Stomach smooth muscle (tissue), 2 donors: ENCODE measurements at regions not wholly inside any gene's neighbourhood (a gene's known extent, or its start where the extent isn't known, plus 50 kb on each side); places are given as distances from the start of the nearest gene placed in this dataset.
"Not testable (repeated sequence)": the region's sequence is repeated elsewhere in the genome, so short reads cannot be mapped to it uniquely, and the experiment has no call there.

Source experiments
- H3K27ac ChIP-seq: one replicate; pipeline ENCODE4 v1.7.0; 2013; ENCODE audit warnings: mild to moderate bottlenecking, low read length, inconsistent platforms
- H3K27me3 ChIP-seq, 2 donors: one replicate each; pipeline ENCODE4 v1.7.0; 2013; ENCODE audit warnings: low read length in 2 of 2; ENCODE audit not compliant: insufficient read depth in 2 of 2, control insufficient read depth in 1 of 2
- H3K36me3 ChIP-seq, 2 donors: one replicate each; pipeline ENCODE4 v1.7.0; 2013; ENCODE audit warnings: low read length in 2 of 2; ENCODE audit not compliant: control insufficient read depth in 2 of 2, insufficient read depth in 2 of 2
- H3K4me1 ChIP-seq: one replicate; pipeline ENCODE4 v1.7.0; 2013; ENCODE audit warnings: low read length; ENCODE audit not compliant: control insufficient read depth, insufficient read depth
- H3K4me3 ChIP-seq, 2 donors: one replicate each; pipeline ENCODE4 v1.7.0; 2013; ENCODE audit warnings: low read length in 2 of 2
- H3K9ac ChIP-seq, 2 donors: one replicate each; pipeline ENCODE4 v1.7.0; 2013; ENCODE audit warnings: low read length in 2 of 2, mild to moderate bottlenecking in 1 of 2
- H3K9me3 ChIP-seq, 2 donors: one replicate each; pipeline ENCODE4 v1.7.0; 2013; ENCODE audit warnings: low read length in 2 of 2; ENCODE audit not compliant: control insufficient read depth in 2 of 2
- donor health status: healthy.
- donor health status: Pancreatic carcinoma.

GRCh38 chr3:721086-721485 is 371.7 kb upstream of the CNTN6 start:
- Histone ChIP-seq H3K4me3 (no peak overlapping the region), H3K27me3 (no peaks in the 10 kb centered on the region), H3K9me3 (no peaks in the 10 kb centered on the region), H3K9ac (no peak overlapping the region), H3K27ac (no peak overlapping the region), H3K4me1 (no peaks in the 10 kb centered on the region), H3K36me3 (no peaks in the 10 kb centered on the region)

- Histone ChIP-seq H3K27me3 (no peaks in the 10 kb centered on the region), H3K9ac (no peak overlapping the region), H3K9me3 (no peaks in the 10 kb centered on the region), H3K4me3 (no peak overlapping the region), H3K4me1 (no peaks in the 10 kb centered on the region), H3K27ac (no peak overlapping the region), H3K36me3 (no peaks in the 10 kb centered on the region)
Measured at GRCh38 chr3:732326-732928, 360.4 kb upstream of the CNTN6 start.

GRCh38 chr3:733313-733712 is 359.5 kb upstream of the CNTN6 start:
- Histone ChIP-seq H3K4me1 (no peaks in the 10 kb centered on the region), H3K4me3 (no peak overlapping the region), H3K27ac (no peak overlapping the region), H3K27me3 (no peaks in the 10 kb centered on the region), H3K36me3 (no peaks in the 10 kb centered on the region), H3K9ac (no peak overlapping the region), H3K9me3 (no peaks in the 10 kb centered on the region)

GRCh38 chr3:757711-758110 is 335.1 kb upstream of the CNTN6 start:
- no peaks in the 10 kb centered on the region for H3K36me3 ChIP-seq
- H3K4me3 ChIP-seq, result no peak overlapping the region
- peaks cover 0 to 10% of the 10 kb centered on the region in 2 donors for H3K9me3 ChIP-seq
- no peaks in the 10 kb centered on the region for H3K27me3 ChIP-seq
- no peak overlapping the region for H3K27ac ChIP-seq
- H3K9ac ChIP-seq, result no peak overlapping the region
- H3K4me1 ChIP-seq, result no peaks in the 10 kb centered on the region

- no peak overlapping the region for H3K9ac ChIP-seq
- no peaks in the 10 kb centered on the region for H3K27me3 ChIP-seq
- no peak overlapping the region for H3K4me3 ChIP-seq
- no peaks in the 10 kb centered on the region for H3K36me3 ChIP-seq
- no peaks in the 10 kb centered on the region for H3K4me1 ChIP-seq
- peaks cover 0 to 7% of the 10 kb centered on the region in 2 donors for H3K9me3 ChIP-seq
- no peak overlapping the region for H3K27ac ChIP-seq
Measured at GRCh38 chr3:759106-759505, 333.7 kb upstream of the CNTN6 start.

DNA sequence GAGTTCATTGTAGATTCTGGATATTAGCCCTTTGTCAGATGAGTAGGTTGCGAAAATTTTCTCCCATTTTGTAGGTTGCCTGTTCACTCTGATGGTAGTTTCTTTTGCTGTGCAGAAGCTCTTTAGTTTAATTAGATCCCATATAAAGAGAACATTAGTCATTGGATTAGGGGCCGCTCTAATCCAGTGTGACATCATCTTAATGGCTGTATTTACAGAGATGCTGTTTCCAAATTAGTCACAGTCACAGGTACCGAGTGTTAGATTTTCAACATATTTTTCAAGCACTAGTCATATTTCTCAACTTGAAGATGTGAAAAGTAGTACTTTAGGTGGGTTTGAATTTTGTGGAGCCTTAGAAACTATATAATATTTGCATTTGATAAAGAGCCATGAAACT is 319.4 kb upstream of the CNTN6 start:
- not testable (repeated sequence) for H3K9ac ChIP-seq, H3K27ac ChIP-seq

GRCh38 chr3:775178-775880 is 317.5 kb upstream of the CNTN6 start:
- Histone ChIP-seq H3K4me1 (no peaks in the 10 kb centered on the region), H3K9me3 (no peaks in the 10 kb centered on the region), H3K9ac (no peak overlapping the region), H3K4me3 (no peak overlapping the region), H3K36me3 (no peaks in the 10 kb centered on the region), H3K27me3 (no peaks in the 10 kb centered on the region), H3K27ac (no peak overlapping the region)

More for the DNA sequence above, 319.4 kb upstream of the CNTN6 start:
- not testable (repeated sequence) for H3K27me3 ChIP-seq, H3K36me3 ChIP-seq, H3K4me1 ChIP-seq, H3K9me3 ChIP-seq, H3K4me3 ChIP-seq

GRCh38 chr3:780505-780904 is 312.3 kb upstream of the CNTN6 start:
- Histone ChIP-seq H3K27ac (no peak overlapping the region), H3K4me1 (no peaks in the 10 kb centered on the region), H3K9me3 (no peaks in the 10 kb centered on the region), H3K9ac (no peak overlapping the region), H3K27me3 (no peaks in the 10 kb centered on the region), H3K4me3 (no peak overlapping the region), H3K36me3 (no peaks in the 10 kb centered on the region)

- H3K27me3 ChIP-seq, result no peaks in the 10 kb centered on the region
- H3K36me3 ChIP-seq, result no peaks in the 10 kb centered on the region
- no peaks in the 10 kb centered on the region for H3K9me3 ChIP-seq
- no peak overlapping the region for H3K4me3 ChIP-seq
- H3K4me1 ChIP-seq, result no peaks in the 10 kb centered on the region
- no peak overlapping the region for H3K9ac ChIP-seq
- H3K27ac ChIP-seq, result no peak overlapping the region
Measured at GRCh38 chr3:791442-791841, 301.4 kb upstream of the CNTN6 start.

DNA sequence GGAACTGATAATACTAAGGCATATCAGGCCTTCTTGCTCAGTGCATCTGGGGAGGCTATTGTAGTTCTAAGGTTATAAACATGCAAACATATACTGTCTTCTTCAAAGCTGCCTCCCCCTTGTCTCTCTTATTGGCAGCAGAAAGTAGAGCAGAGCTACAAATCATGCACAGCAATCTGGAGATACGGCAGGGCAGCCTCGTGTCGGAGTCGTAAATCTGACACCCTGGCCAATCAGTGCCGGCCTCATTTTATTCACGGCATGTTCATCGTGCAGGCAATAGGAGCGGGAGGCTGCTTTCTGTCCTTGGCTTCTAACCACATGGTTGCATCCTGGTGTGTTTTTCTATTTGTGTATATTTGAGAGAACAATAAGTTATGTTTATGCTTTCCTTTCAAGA is 300.2 kb upstream of the CNTN6 start:
- no peak overlapping the region for H3K27ac ChIP-seq
- H3K36me3 ChIP-seq, result no peaks in the 10 kb centered on the region
- no peaks in the 10 kb centered on the region for H3K9me3 ChIP-seq
- H3K27me3 ChIP-seq, result no peaks in the 10 kb centered on the region
- no peaks in the 10 kb centered on the region for H3K4me1 ChIP-seq
- no peak overlapping the region for H3K4me3 ChIP-seq
- no peak overlapping the region for H3K9ac ChIP-seq

DNA sequence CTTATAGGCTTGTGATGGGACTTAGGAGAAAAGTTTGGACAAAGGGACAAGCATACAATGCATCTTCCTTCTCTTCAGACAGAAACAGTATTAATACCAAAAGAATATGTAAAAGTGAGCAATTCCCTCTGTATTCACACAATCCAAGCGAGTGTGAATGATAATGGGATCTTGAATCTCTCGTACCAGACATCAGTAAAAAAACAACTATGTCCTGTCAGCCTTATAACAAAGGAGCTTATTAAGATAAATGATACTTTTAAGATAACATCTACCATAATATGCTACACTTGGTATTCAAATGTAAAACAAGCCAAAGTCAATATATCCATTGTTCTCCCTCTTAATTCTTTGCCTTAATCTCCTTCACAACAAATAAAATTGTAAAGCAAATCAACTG is 288.6 kb upstream of the CNTN6 start:
- Histone ChIP-seq H3K9me3 (peaks cover 0 to 2% of the 10 kb centered on the region in 2 donors), H3K4me1 (no peaks in the 10 kb centered on the region), H3K27me3 (no peaks in the 10 kb centered on the region), H3K9ac (no peak overlapping the region), H3K27ac (no peak overlapping the region), H3K36me3 (no peaks in the 10 kb centered on the region), H3K4me3 (no peak overlapping the region)
